IMR-90 (cell line): ENCODE measurements at regions not wholly inside any gene's neighbourhood (a gene's known extent, or its start where the extent isn't known, plus 50 kb on each side); places are given as distances from the start of the nearest gene placed in this dataset.

Source experiments
- ATAC-seq: fragments of 200-7000 bp; cut with Tn5 transposase; 2 replicates; pipeline ENCODE4 v1.9.1; 2020; ENCODE audit warnings: low read depth, mild to moderate bottlenecking, moderate library complexity
- BruUV-seq: library from RNA; stranded (reverse); fragments of 400-500 nt; replicated peaks from 2 replicates; lab custom pipeline; 2021; lab: Mats Ljungman, UMichigan
- CTCF ChIA-PET: fragments of 300-600 bp; formaldehyde crosslinking; extraction: SDS; loops from one replicate; lab custom pipeline; 2021; ENCODE audit warnings: antibody characterized with exemption; lab: Yijun Ruan, JAX
- POLR2A ChIA-PET: fragments of 300-600 bp; sonication (Branson Sonifier 250); formaldehyde crosslinking; loops from one replicate; lab custom pipeline; 2022; ENCODE audit warnings: antibody characterized with exemption; ENCODE audit not compliant: unreplicated experiment; lab: Charles Lee
- DNase-seq: peaks from one replicate; pipeline ENCODE4 v3.0.0; 2013
- H2AFZ ChIP-seq: replicated peaks from 2 replicates; pipeline ENCODE3; 2013; ENCODE audit warnings: low read length, mild to moderate bottlenecking; ENCODE audit not compliant: poor library complexity
- H2AK5ac ChIP-seq: 2 replicates; pipeline ENCODE4 v1.6.1; 2013; ENCODE audit warnings: low read depth, low read length, inconsistent platforms
- H2AK9ac ChIP-seq: replicated peaks from 2 replicates; pipeline ENCODE3; 2013; ENCODE audit warnings: mild to moderate bottlenecking, low read depth, low read length, moderate library complexity; ENCODE audit not compliant: poor library complexity
- H2BK120ac ChIP-seq: 2 replicates; pipeline ENCODE4 v1.6.1; 2013; ENCODE audit warnings: low read depth, low read length, inconsistent platforms
- H2BK15ac ChIP-seq: 3 replicates; pipeline ENCODE4 v1.6.1; 2013; ENCODE audit warnings: low read depth, low read length, inconsistent platforms
- H2BK20ac ChIP-seq: 2 replicates; pipeline ENCODE4 v1.6.1; 2013; ENCODE audit warnings: low read depth, mild to moderate bottlenecking, inconsistent platforms, low read length, moderate library complexity
- H2BK5ac ChIP-seq: 2 replicates; pipeline ENCODE4 v1.6.1; 2013; ENCODE audit warnings: mild to moderate bottlenecking, low read depth, low read length, inconsistent platforms; ENCODE audit not compliant: poor library complexity, severe bottlenecking
- H3K14ac ChIP-seq: replicated peaks from 2 replicates; pipeline ENCODE4 v1.6.1; 2013; ENCODE audit warnings: low read depth, low read length, inconsistent platforms
- H3K18ac ChIP-seq: 2 replicates; pipeline ENCODE4 v1.6.1; 2013; ENCODE audit warnings: low read depth, low read length, control low read depth
- H3K23ac ChIP-seq: 2 replicates; pipeline ENCODE4 v1.6.1; 2013; ENCODE audit warnings: low read depth, low read length, inconsistent platforms
- H3K27ac ChIP-seq: 2 replicates; pipeline ENCODE4 v1.5.1; 2013; ENCODE audit warnings: mild to moderate bottlenecking, control low read depth, low read length; ENCODE audit not compliant: insufficient read depth
- H3K27me3 ChIP-seq: 2 replicates; pipeline ENCODE4 v1.6.1; 2013; ENCODE audit warnings: low read length; ENCODE audit not compliant: control insufficient read depth, insufficient read depth
- H3K36me3 ChIP-seq: 2 replicates; pipeline ENCODE4 v1.6.1; 2013; ENCODE audit warnings: low read length, mixed read lengths; ENCODE audit not compliant: control insufficient read depth, insufficient read depth
- H3K4ac ChIP-seq: 2 replicates; pipeline ENCODE4 v1.6.1; 2013; ENCODE audit warnings: low read depth, low read length, inconsistent platforms
- H3K4me1 ChIP-seq: 2 replicates; pipeline ENCODE4 v1.6.1; 2013; ENCODE audit warnings: low read length, mixed read lengths; ENCODE audit not compliant: control insufficient read depth, insufficient read depth
- H3K4me2 ChIP-seq: 2 replicates; pipeline ENCODE4 v1.6.1; 2013; ENCODE audit warnings: low read depth, mild to moderate bottlenecking, control low read depth, low read length, moderate library complexity
- H3K4me3 ChIP-seq: 2 replicates; pipeline ENCODE4 v1.5.1; 2013; ENCODE audit warnings: low read depth, mild to moderate bottlenecking, control low read depth, low read length, moderate library complexity; ENCODE audit not compliant: insufficient read depth
- H3K56ac ChIP-seq: 2 replicates; pipeline ENCODE4 v1.6.1; 2013; ENCODE audit warnings: low read length, inconsistent platforms; ENCODE audit not compliant: insufficient read depth; ENCODE audit errors: extremely low read depth
- H3K79me1 ChIP-seq, 2 experiments: 2 replicates each; pipeline ENCODE4 v1.6.1; 2013; ENCODE audit warnings: low read length in 2 of 2, inconsistent platforms in 1 of 2, low read depth in 1 of 2
- H3K9ac ChIP-seq: 2 replicates; pipeline ENCODE4 v1.6.1; 2013; ENCODE audit warnings: low read depth, low read length, control low read depth
- H3K9me1 ChIP-seq: 2 replicates; pipeline ENCODE4 v1.6.1; 2013; ENCODE audit warnings: low read length, inconsistent platforms; ENCODE audit not compliant: insufficient read depth
- H3K9me3 ChIP-seq: 2 replicates; pipeline ENCODE4 v1.6.1; 2013; ENCODE audit warnings: low read length; ENCODE audit not compliant: control insufficient read depth, insufficient read depth
- H4K20me1 ChIP-seq: 2 replicates; pipeline ENCODE4 v1.6.1; 2013; ENCODE audit warnings: low read length, inconsistent platforms; ENCODE audit not compliant: insufficient read depth
- H4K5ac ChIP-seq: 2 replicates; pipeline ENCODE4 v1.6.1; 2013; ENCODE audit warnings: mild to moderate bottlenecking, low read depth, low read length, control low read depth
- H4K8ac ChIP-seq, 2 experiments: 2 replicates each; pipeline ENCODE4 v1.6.1; 2013; ENCODE audit warnings: low read depth in 2 of 2, low read length in 2 of 2, control low read depth in 1 of 2, inconsistent platforms in 1 of 2
- H4K91ac ChIP-seq: 2 replicates; pipeline ENCODE4 v1.6.1; 2013; ENCODE audit warnings: low read depth, low read length, inconsistent platforms; ENCODE audit not compliant: insufficient read depth
- BHLHE40 ChIP-seq: fragments of 150-350 bp; IDR thresholded peaks from 2 replicates; pipeline ENCODE4 v1.6.1; 2016; ENCODE audit warnings: mild to moderate bottlenecking, low read depth, low read length
- CEBPB ChIP-seq: IDR thresholded peaks from 2 replicates; pipeline ENCODE4 v1.6.1; 2012; ENCODE audit warnings: low read depth, low read length, improper control_type of control experiment
- CHD1 ChIP-seq: IDR thresholded peaks from 2 replicates; pipeline ENCODE4 v1.6.1; 2012; ENCODE audit warnings: low read depth, low read length, improper control_type of control experiment
- CTCF ChIP-seq: conservative IDR thresholded peaks from 2 replicates; pipeline ENCODE4 v1.5.1; 2012; ENCODE audit warnings: mild to moderate bottlenecking, low read depth, low read length, improper control_type of control experiment
- FOS ChIP-seq: fragments of 150-350 bp; IDR thresholded peaks from 2 replicates; pipeline ENCODE4 v1.6.1; 2016; ENCODE audit warnings: low read depth, low read length
- MAFK ChIP-seq: IDR thresholded peaks from 2 replicates; pipeline ENCODE4 v1.6.1; 2012; ENCODE audit warnings: low read depth, low read length, improper control_type of control experiment
- MAZ ChIP-seq: IDR thresholded peaks from 2 replicates; pipeline ENCODE4 v1.6.1; 2012; ENCODE audit warnings: low read depth, mild to moderate bottlenecking, low read length, improper control_type of control experiment, moderate library complexity, borderline replicate concordance
- MXI1 ChIP-seq: IDR thresholded peaks from 2 replicates; pipeline ENCODE4 v1.6.1; 2012; ENCODE audit warnings: low read depth, mild to moderate bottlenecking, low read length, moderate library complexity, borderline replicate concordance
- NFE2L2 ChIP-seq: fragments of 150-350 bp; IDR thresholded peaks from 2 replicates; pipeline ENCODE4 v1.6.1; 2016; ENCODE audit warnings: low read depth, mild to moderate bottlenecking, low read length
- POLR2A ChIP-seq: IDR thresholded peaks from 2 replicates; pipeline ENCODE4 v1.6.1; 2012; ENCODE audit warnings: mild to moderate bottlenecking, low read depth, low read length
- RAD21 ChIP-seq: IDR thresholded peaks from 2 replicates; pipeline ENCODE4 v1.6.1; 2012; ENCODE audit warnings: low read length, improper control_type of control experiment
- RCOR1 ChIP-seq: IDR thresholded peaks from 2 replicates; pipeline ENCODE4 v1.6.1; 2012; ENCODE audit warnings: mild to moderate bottlenecking, low read length, improper control_type of control experiment; ENCODE audit not compliant: insufficient replicate concordance
- RFX5 ChIP-seq: IDR thresholded peaks from 2 replicates; pipeline ENCODE4 v1.8.0; 2012; ENCODE audit warnings: low read depth, mild to moderate bottlenecking, low read length, moderate library complexity
- SMC3 ChIP-seq: fragments of 150-350 bp; IDR thresholded peaks from 2 replicates; pipeline ENCODE4 v1.6.1; 2016; ENCODE audit warnings: low read depth, mild to moderate bottlenecking, antibody characterized with exemption, low read length, moderate library complexity
- WGBS, 2 experiments: methylation state at CpG; one replicate each; pipeline versions ENCODE4 v1.1.5 to v1.1.7; 2013; ENCODE audit warnings: missing lambda C conversion rate in 2 of 2; ENCODE audit not compliant: insufficient read length in 1 of 2; ENCODE audit errors: extremely low coverage in 2 of 2; 5-methylcytosine and 5-hydroxymethylcytosine counted together
- dilution Hi-C: fragments of 300-500 bp; cut with HindIII; formaldehyde crosslinking; loops from one replicate; pipeline ENCODE4 v1.14.3; 2018; ENCODE audit warnings: low sequenced_read_pairs; ENCODE audit not compliant: unreplicated experiment
- in situ Hi-C: fragments of 300-500 bp; cut with MboI; formaldehyde crosslinking; loops from 3 replicates; pipeline ENCODE4 v1.14.3; 2019; ENCODE audit warnings: low sequenced_read_pairs, inconsistent platforms, mixed read lengths
- intact Hi-C: fragments of 100-400 bp; cut with micrococcal nuclease; formaldehyde crosslinking; loops from 2 replicates; pipeline ENCODE4 v1.10.0; 2022
- TF ChIP-seq, protein P1 (sequence below): fragments of 150-350 bp; IDR thresholded peaks from 2 replicates; pipeline ENCODE4 v1.6.1; 2016; ENCODE audit warnings: low read depth, mild to moderate bottlenecking, low read length, moderate library complexity, borderline replicate concordance
- TF ChIP-seq, protein P2 (sequence below): fragments of 150-350 bp; IDR thresholded peaks from 2 replicates; pipeline ENCODE4 v1.6.1; 2017; ENCODE audit warnings: mild to moderate bottlenecking, antibody characterized with exemption, low read length, low read depth

- CTCF ChIA-PET = no interaction called here
- in situ Hi-C loops = no loop called here
- no peak for ATAC-seq
Observed at GRCh38 chr4:110332483-110332882, 134.1 kb upstream of the ELOVL6 start.

More at GRCh38 chr4:110332483-110332882, 134.1 kb upstream of the ELOVL6 start:
- 40% methylated on average over 1 of the region's 2 CpGs; no CpG with 5 or more reads in 1 of the 2 experiments for WGBS, 2 experiments
- intact Hi-C loops = no loop called here
- DNase-seq = no peak
- Histone ChIP-seq H3K56ac (no peak overlapping the region), H3K4ac (no peak overlapping the region), H4K20me1 (no peaks in the 10 kb centered on the region), H3K27ac (no peak overlapping the region), H2AK5ac (no peak overlapping the region), H3K23ac (no peak overlapping the region), H3K4me2 (no peak overlapping the region), H3K4me1 (no peaks in the 10 kb centered on the region), H3K27me3 (no peaks in the 10 kb centered on the region), H2AK9ac (no peak overlapping the region), H4K8ac (no peak overlapping the region), H3K9me3 (no peaks in the 10 kb centered on the region), H4K91ac (no peak overlapping the region), H3K14ac (no peak overlapping the region), H2BK120ac (no peak overlapping the region), H2BK15ac (no peak overlapping the region), H3K9ac (no peak overlapping the region), H2BK20ac (no peak overlapping the region), H4K5ac (no peak overlapping the region), H3K4me3 (no peak overlapping the region), H3K79me1 (no peaks in the 10 kb centered on the region), H2BK5ac (no peak overlapping the region), H3K9me1 (no peaks in the 10 kb centered on the region), H3K18ac (no peak overlapping the region), H3K36me3 (no peaks in the 10 kb centered on the region), H2AFZ (no peak overlapping the region)
- dilution Hi-C loops = no loop called here
- BruUV-seq = no TSS peak
- no peak for TF ChIP-seq MAFK
- TF ChIP-seq NFE2L2 = no peak
- no peak for TF ChIP-seq MXI1
- no peak for TF ChIP-seq CEBPB
- no peak for TF ChIP-seq RCOR1
- no peak for TF ChIP-seq MAZ
- TF ChIP-seq, protein P1, sequence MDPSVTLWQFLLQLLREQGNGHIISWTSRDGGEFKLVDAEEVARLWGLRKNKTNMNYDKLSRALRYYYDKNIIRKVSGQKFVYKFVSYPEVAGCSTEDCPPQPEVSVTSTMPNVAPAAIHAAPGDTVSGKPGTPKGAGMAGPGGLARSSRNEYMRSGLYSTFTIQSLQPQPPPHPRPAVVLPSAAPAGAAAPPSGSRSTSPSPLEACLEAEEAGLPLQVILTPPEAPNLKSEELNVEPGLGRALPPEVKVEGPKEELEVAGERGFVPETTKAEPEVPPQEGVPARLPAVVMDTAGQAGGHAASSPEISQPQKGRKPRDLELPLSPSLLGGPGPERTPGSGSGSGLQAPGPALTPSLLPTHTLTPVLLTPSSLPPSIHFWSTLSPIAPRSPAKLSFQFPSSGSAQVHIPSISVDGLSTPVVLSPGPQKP = no peak
- no peak for TF ChIP-seq POLR2A
- no peak for TF ChIP-seq CHD1
- no peak for TF ChIP-seq RFX5
- TF ChIP-seq RAD21 = no peak
- no peak for TF ChIP-seq CTCF
- no peak for TF ChIP-seq FOS
- TF ChIP-seq SMC3 = no peak
- TF ChIP-seq, protein P2, sequence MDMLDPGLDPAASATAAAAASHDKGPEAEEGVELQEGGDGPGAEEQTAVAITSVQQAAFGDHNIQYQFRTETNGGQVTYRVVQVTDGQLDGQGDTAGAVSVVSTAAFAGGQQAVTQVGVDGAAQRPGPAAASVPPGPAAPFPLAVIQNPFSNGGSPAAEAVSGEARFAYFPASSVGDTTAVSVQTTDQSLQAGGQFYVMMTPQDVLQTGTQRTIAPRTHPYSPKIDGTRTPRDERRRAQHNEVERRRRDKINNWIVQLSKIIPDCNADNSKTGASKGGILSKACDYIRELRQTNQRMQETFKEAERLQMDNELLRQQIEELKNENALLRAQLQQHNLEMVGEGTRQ = no peak
- no peak for TF ChIP-seq BHLHE40
- POLR2A ChIA-PET = no interaction called here
